GM10847 (cell line): ENCODE measurements at regions not wholly inside any gene's neighbourhood (a gene's known extent, or its start where the extent isn't known, plus 50 kb on each side); places are given as distances from the start of the nearest gene placed in this dataset.

Experiments used
- POLR2A ChIP-seq: IDR thresholded peaks from 2 replicates; pipeline ENCODE4 v1.6.1; 2011; ENCODE audit not compliant: insufficient read length; ENCODE audit errors: extremely low read depth

- no peak for TF ChIP-seq POLR2A
Measured at GRCh38 chrX:45368705-45369104, 168.0 kb upstream of the DIPK2B start.

DNA sequence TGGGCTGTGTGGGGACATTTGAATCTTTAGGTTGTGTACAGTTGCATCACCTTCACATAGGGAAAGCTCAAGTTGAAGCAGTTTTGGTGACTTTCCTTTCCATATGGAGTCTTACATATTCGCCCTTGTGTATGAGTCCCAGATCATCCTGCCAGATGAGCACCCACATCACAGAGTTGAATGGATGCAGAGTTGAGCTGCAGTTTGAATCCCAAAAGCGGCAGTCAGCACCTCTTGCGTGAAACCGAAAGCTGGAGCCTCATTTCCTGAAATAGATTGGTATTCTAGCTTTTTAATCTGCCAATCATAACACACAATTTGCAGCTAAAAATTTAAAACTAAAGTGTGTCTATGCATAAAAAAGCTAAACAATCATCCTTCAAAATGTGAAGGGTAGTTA is 162.9 kb upstream of the DIPK2B start:
- no peak for TF ChIP-seq POLR2A

GRCh38 chrX:45360571-45360970 is 159.9 kb upstream of the DIPK2B start:
- TF ChIP-seq POLR2A: no peak

GRCh38 chrX:45358392-45358791 is 157.7 kb upstream of the DIPK2B start:
- TF ChIP-seq POLR2A: no peak

- no peak for TF ChIP-seq POLR2A
Measured at GRCh38 chrX:45353456-45353855, 152.8 kb upstream of the DIPK2B start.

DNA sequence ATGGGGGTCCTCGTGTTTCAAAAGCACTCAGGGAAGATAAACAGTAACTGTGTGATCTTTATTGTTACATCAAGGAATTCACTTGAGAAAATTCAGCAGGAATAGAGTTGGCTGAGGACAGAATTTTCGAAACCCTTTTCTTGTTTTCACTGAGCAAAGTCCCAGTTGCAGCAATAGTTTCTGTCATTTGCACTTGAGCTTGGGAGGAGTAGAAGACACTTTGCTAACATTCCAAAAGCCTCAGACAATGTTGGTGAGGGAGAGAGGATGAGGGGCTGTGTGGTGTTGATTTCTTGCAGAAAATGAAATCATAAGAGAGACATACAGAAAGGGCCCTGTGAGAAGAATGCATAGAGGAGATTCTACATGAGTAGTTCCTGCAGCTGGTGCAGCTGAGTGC is 151.9 kb upstream of the DIPK2B start:
- TF ChIP-seq POLR2A: no peak

GRCh38 chrX:45351478-45351877 is 150.8 kb upstream of the DIPK2B start:
- no peak for TF ChIP-seq POLR2A

- TF ChIP-seq POLR2A: no peak
Measured at GRCh38 chrX:45348296-45348695, 147.6 kb upstream of the DIPK2B start.

- no peak for TF ChIP-seq POLR2A
Measured at GRCh38 chrX:45347877-45348276, 147.2 kb upstream of the DIPK2B start.

DNA sequence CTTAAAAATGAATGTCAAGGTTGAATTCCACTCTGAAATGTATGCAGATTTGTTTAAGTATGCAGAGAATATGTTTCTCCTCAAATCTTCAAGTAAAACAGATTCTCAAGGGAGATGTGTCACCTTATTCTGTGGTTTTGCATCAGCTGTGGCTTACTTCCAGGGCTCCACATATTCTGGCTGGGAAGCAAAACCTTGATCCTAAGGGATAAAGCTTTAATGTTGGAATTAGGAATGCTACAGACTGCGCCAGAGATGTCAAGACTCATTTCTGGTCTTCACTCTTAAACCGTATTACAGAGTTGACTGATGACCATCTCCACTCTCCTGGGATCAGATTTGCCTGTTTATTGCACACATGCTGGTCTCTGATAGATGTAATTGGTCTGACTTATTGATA is 143.9 kb upstream of the DIPK2B start:
- TF ChIP-seq POLR2A: no peak

- TF ChIP-seq POLR2A: no peak
Measured at GRCh38 chrX:45329217-45329616, 128.5 kb upstream of the DIPK2B start.

DNA sequence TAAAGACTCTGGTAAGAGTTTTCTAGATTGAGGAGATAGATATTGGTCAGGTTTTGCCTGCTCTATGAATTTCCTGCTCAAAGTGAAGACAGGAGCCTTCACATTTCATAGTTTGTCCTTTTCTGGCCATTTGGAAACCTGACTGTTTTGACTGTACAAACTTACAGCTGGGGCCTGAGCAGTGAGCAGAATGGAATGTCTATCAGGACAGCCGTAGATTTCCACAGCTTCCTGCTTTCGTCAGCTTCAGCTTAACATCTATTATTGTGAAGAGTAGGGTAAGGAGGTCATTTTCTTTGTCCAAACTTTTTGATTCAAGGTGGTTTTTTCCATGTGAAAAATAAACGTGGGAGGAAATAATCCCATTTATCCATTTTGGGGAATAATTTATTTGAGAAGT is 124.3 kb upstream of the DIPK2B start:
- no peak for TF ChIP-seq POLR2A

DNA sequence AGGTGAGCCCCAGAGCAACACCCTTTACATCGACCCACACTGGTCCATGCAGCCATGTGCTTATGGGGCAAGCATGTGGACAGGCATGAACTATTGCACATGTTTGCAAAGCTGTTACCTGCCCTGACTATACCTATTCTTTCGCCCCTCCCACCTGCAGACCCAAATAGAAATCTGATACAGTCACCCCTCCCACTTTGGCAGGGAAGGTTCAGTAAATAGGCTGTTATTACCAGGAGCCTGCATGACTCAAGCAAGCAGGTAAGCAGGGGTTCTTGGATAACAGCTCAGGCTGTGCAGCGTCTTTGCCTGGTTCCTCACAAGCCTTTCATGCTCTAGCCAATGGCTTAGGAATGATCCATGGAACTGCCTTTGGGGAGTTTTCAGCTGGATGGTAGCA is 122.7 kb upstream of the DIPK2B start:
- TF ChIP-seq POLR2A: no peak

GRCh38 chrX:45322820-45323219 is 122.1 kb upstream of the DIPK2B start:
- no peak for TF ChIP-seq POLR2A

DNA sequence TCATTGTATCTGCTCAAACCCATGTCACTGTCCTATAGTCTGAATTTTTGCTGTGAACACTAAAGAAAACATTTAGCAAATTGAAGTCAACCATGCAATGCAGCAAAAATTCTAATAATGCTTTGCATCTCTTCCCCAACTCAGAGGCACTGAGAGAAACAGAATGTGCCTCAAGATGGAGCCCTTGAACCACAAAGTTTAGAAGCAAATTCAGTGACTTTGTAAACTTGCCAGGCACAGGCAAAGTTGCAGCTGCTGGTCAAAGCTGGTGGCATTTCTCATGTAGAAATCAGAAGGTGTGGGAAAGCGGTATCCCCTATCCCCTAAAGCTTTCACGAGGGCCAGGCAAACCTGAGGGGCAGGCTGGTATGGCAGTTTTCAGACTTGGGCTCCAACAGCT is 121.7 kb upstream of the DIPK2B start:
- TF ChIP-seq POLR2A: no peak

GRCh38 chrX:45320191-45320590 is 119.5 kb upstream of the DIPK2B start:
- TF ChIP-seq POLR2A: no peak

DNA sequence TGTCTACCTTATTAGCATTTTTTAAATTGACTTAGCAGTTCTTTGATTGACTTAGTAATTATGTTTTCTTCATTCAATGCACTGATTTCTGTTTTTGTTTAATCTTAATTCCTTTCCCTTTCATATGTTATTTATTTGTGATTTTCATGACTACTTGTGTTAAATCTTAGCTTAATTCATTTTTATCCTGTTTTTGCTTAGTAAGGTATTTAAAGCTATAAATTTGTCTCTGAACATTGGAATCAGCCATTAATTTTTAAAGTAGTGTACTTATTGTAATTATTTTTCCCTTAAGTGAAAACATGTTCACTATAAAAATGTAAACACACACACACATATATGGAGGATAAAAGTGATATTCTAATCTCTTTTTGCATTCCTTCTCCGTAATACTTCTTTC is 109.1 kb upstream of the DIPK2B start:
- TF ChIP-seq POLR2A: no peak

- no peak for TF ChIP-seq POLR2A
Measured at GRCh38 chrX:45309096-45309495, 108.4 kb upstream of the DIPK2B start.
